GM23338 (cell line): ENCODE measurements at regions not wholly inside any gene's neighbourhood (a gene's known extent, or its start where the extent isn't known, plus 50 kb on each side); places are given as distances from the start of the nearest gene placed in this dataset.

ENCODE experiments used
- ATAC-seq: fragments of 200-7000 bp; cut with Tn5 transposase; 3 replicates; pipeline ENCODE4 v1.9.1; 2020
- DNase-seq: peaks from one replicate; pipeline ENCODE4 v3.0.0-alpha.2; 2015; ENCODE audit warnings: low spot score
- H2AFZ ChIP-seq: fragments of 200-600 bp; sonication (generic); 2 replicates; pipeline ENCODE4 v1.8.0; 2016; ENCODE audit warnings: antibody characterized with exemption, mild to moderate bottlenecking, moderate library complexity
- H3F3A ChIP-seq: fragments of 200-600 bp; sonication (generic); replicated peaks from 2 replicates; pipeline ENCODE4 v1.8.0; 2017; ENCODE audit warnings: antibody characterized with exemption, mixed run types, low read depth
- H3K27ac ChIP-seq: fragments of 200-600 bp; sonication (generic); 2 replicates; pipeline ENCODE4 v1.6.1; 2016; ENCODE audit warnings: low read depth
- H3K27me3 ChIP-seq: fragments of 200-600 bp; sonication (generic); 2 replicates; pipeline ENCODE4 v1.8.0; 2016; ENCODE audit warnings: mild to moderate bottlenecking, mixed run types, moderate library complexity; ENCODE audit not compliant: insufficient read depth
- H3K36me3 ChIP-seq: fragments of 200-600 bp; sonication (generic); 2 replicates; pipeline ENCODE4 v1.8.0; 2016; ENCODE audit warnings: mild to moderate bottlenecking; ENCODE audit not compliant: insufficient read depth
- H3K4me1 ChIP-seq: fragments of 200-600 bp; sonication (generic); 2 replicates; pipeline ENCODE4 v1.8.0; 2016; ENCODE audit warnings: mild to moderate bottlenecking, moderate library complexity; ENCODE audit not compliant: insufficient read depth
- H3K4me2 ChIP-seq: fragments of 200-600 bp; sonication (generic); 2 replicates; pipeline ENCODE4 v1.7.1; 2017; ENCODE audit warnings: mixed run types
- H3K4me3 ChIP-seq: fragments of 200-600 bp; sonication (generic); 2 replicates; pipeline ENCODE4 v1.6.1; 2016; ENCODE audit warnings: mixed run types
- H3K79me2 ChIP-seq: fragments of 200-600 bp; sonication (generic); replicated peaks from 2 replicates; pipeline ENCODE4 v1.8.0; 2017; ENCODE audit warnings: mild to moderate bottlenecking; ENCODE audit not compliant: insufficient read depth
- H3K9me2 ChIP-seq: fragments of 200-600 bp; sonication (generic); 2 replicates; pipeline ENCODE4 v1.8.0; 2017; ENCODE audit not compliant: insufficient read depth
- H4K20me1 ChIP-seq: fragments of 200-600 bp; sonication (generic); replicated peaks from 2 replicates; pipeline ENCODE4 v1.8.0; 2017; ENCODE audit warnings: mild to moderate bottlenecking; ENCODE audit not compliant: insufficient read depth
- H3K27ac Mint-ChIP-seq: 2 replicates; pipeline ENCODE4 v1.8.0; 2020; ENCODE audit warnings: inconsistent platforms, mild to moderate bottlenecking, moderate library complexity, mixed read lengths
- H3K27me3 Mint-ChIP-seq: 3 replicates; pipeline ENCODE4 v1.8.0; 2022; ENCODE audit warnings: low read depth, mild to moderate bottlenecking, moderate library complexity, mixed read lengths, inconsistent platforms; ENCODE audit not compliant: insufficient read depth, poor library complexity
- H3K36me3 Mint-ChIP-seq: 3 replicates; pipeline ENCODE4 v1.8.0; 2021; ENCODE audit warnings: low read depth, mild to moderate bottlenecking, inconsistent platforms, moderate library complexity, mixed read lengths
- H3K4me1 Mint-ChIP-seq: 3 replicates; pipeline ENCODE4 v1.8.0; 2020; ENCODE audit warnings: mild to moderate bottlenecking, inconsistent platforms, mixed read lengths
- H3K4me3 Mint-ChIP-seq: 3 replicates; pipeline ENCODE4 v1.8.0; 2021; ENCODE audit warnings: moderate library complexity, mild to moderate bottlenecking, inconsistent platforms, mixed read lengths
- H3K9me3 Mint-ChIP-seq: 3 replicates; pipeline ENCODE4 v1.8.0; 2020; ENCODE audit warnings: moderate library complexity, mild to moderate bottlenecking, inconsistent platforms, mixed read lengths
- CREB1 ChIP-seq: fragments of 250-450 bp; sonication (Bioruptor Pico); IDR thresholded peaks from 2 replicates; pipeline ENCODE4 v1.5.0; 2020; ENCODE audit warnings: low read depth, mild to moderate bottlenecking, moderate library complexity
- EZH2 ChIP-seq: fragments of 200-600 bp; sonication (generic); IDR thresholded peaks from one replicate; pipeline ENCODE4 v1.8.0; 2017; ENCODE audit warnings: antibody characterized with exemption, mild to moderate bottlenecking, low read depth; ENCODE audit not compliant: unreplicated experiment
- EZH2phosphoT487 ChIP-seq: fragments of 200-600 bp; sonication (generic); IDR thresholded peaks from one replicate; pipeline ENCODE4 v1.8.1; 2018; ENCODE audit warnings: antibody characterized with exemption; ENCODE audit not compliant: unreplicated experiment
- JUNB ChIP-seq: IDR thresholded peaks from one replicate; pipeline ENCODE4 v1.6.1; 2016; ENCODE audit warnings: antibody characterized with exemption; ENCODE audit not compliant: unreplicated experiment
- NANOG ChIP-seq: IDR thresholded peaks from 2 replicates; pipeline ENCODE4 v1.6.1; 2016; ENCODE audit warnings: antibody characterized with exemption, borderline replicate concordance
- POLR2AphosphoS5 ChIP-seq: IDR thresholded peaks from 2 replicates; pipeline ENCODE4 v1.6.1; 2016; ENCODE audit warnings: antibody characterized with exemption, low read depth
- STAT1 ChIP-seq: IDR thresholded peaks from one replicate; pipeline ENCODE4 v1.6.1; 2016; ENCODE audit warnings: antibody characterized with exemption; ENCODE audit not compliant: unreplicated experiment
- ZNF114 ChIP-seq: fragments of 250-450 bp; sonication (Bioruptor Pico); IDR thresholded peaks from 2 replicates; pipeline ENCODE4 v1.5.0; 2020; ENCODE audit warnings: mild to moderate bottlenecking, moderate library complexity
- ZNF331 ChIP-seq: fragments of 250-450 bp; sonication (Bioruptor Pico); IDR thresholded peaks from 2 replicates; pipeline ENCODE4 v1.5.0; 2020; ENCODE audit warnings: low read depth, mild to moderate bottlenecking, moderate library complexity
- TF ChIP-seq, protein P1 (sequence below): IDR thresholded peaks from 2 replicates; pipeline ENCODE4 v1.6.1; 2016; ENCODE audit warnings: antibody characterized with exemption
- TF ChIP-seq, protein P2 (sequence below): fragments of 250-450 bp; sonication (Bioruptor Pico); IDR thresholded peaks from 2 replicates; pipeline ENCODE4 v1.5.0; 2020; ENCODE audit warnings: mild to moderate bottlenecking, moderate library complexity
- TF ChIP-seq, protein P3 (sequence below): IDR thresholded peaks from one replicate; pipeline ENCODE4 v1.6.1; 2018; ENCODE audit warnings: antibody characterized with exemption; ENCODE audit not compliant: unreplicated experiment

DNA sequence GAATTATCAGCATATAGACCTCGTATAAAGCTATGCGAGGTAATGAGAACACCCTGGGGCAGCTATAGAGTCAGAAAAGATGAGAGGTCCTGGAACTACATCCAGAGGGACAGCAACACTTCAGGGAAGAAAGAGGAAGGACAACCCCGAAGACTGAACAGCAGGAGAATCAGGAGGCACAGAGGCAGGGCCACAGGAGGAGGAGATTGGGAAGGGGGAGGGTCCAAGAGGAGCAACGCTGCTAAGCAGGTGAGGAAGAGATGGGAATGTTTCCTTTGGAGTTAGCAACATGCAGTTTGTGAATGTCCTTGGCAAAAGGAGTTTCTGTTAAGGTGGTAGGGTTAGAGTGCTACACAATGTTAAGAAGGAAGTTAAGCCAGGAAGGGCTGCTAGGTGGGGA, 79.5 kb upstream of the OLIG3 start (continued):
- TF ChIP-seq, protein P1, sequence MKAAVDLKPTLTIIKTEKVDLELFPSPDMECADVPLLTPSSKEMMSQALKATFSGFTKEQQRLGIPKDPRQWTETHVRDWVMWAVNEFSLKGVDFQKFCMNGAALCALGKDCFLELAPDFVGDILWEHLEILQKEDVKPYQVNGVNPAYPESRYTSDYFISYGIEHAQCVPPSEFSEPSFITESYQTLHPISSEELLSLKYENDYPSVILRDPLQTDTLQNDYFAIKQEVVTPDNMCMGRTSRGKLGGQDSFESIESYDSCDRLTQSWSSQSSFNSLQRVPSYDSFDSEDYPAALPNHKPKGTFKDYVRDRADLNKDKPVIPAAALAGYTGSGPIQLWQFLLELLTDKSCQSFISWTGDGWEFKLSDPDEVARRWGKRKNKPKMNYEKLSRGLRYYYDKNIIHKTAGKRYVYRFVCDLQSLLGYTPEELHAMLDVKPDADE = no peak
- TF ChIP-seq STAT1 = no peak
- TF ChIP-seq JUNB = no peak
- TF ChIP-seq ZNF331 (CRISPR knock-in tag) = no peak
- TF ChIP-seq CREB1 (CRISPR knock-in tag) = no peak
- no peak for TF ChIP-seq EZH2
- TF ChIP-seq POLR2AphosphoS5 = no peak
- TF ChIP-seq ZNF114 = no peak

DNA sequence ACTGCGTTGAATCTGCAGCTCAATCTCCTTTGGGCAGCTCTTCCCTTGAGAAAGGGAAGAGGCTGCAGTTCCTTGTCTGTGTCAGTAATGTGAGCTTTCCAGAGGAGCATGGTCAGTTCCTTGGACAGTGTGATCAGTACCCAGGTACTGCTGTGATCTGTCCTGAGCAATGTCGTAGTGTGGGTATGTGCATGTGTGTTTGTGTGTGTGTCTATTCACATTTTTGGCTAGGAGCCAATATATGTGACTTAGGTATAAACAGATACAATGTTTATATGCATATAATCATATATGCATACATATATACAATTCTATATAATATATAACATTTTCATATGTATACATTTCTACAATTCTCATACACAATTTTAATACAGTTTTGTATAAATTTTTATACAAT, 85.4 kb upstream of the OLIG3 start:
- Mint-ChIP-seq H3K27me3 (no peaks in the 10 kb centered on the region), H3K9me3 (no peaks in the 10 kb centered on the region), H3K4me1 (peaks cover 14% of the 10 kb centered on the region), H3K36me3 (no peaks in the 10 kb centered on the region), H3K27ac (no peak overlapping the region; the same call in 1 of the 2 replicates), H3K4me3 (no peak overlapping the region)
- TF ChIP-seq ZNF331 (CRISPR knock-in tag) (no peak), POLR2AphosphoS5 (no peak), EZH2 (no peak), ZNF114 (no peak), STAT1 (no peak), JUNB (no peak), EZH2phosphoT487 (no peak), CREB1 (CRISPR knock-in tag) (no peak), NANOG (no peak)
- TF ChIP-seq, protein P2, sequence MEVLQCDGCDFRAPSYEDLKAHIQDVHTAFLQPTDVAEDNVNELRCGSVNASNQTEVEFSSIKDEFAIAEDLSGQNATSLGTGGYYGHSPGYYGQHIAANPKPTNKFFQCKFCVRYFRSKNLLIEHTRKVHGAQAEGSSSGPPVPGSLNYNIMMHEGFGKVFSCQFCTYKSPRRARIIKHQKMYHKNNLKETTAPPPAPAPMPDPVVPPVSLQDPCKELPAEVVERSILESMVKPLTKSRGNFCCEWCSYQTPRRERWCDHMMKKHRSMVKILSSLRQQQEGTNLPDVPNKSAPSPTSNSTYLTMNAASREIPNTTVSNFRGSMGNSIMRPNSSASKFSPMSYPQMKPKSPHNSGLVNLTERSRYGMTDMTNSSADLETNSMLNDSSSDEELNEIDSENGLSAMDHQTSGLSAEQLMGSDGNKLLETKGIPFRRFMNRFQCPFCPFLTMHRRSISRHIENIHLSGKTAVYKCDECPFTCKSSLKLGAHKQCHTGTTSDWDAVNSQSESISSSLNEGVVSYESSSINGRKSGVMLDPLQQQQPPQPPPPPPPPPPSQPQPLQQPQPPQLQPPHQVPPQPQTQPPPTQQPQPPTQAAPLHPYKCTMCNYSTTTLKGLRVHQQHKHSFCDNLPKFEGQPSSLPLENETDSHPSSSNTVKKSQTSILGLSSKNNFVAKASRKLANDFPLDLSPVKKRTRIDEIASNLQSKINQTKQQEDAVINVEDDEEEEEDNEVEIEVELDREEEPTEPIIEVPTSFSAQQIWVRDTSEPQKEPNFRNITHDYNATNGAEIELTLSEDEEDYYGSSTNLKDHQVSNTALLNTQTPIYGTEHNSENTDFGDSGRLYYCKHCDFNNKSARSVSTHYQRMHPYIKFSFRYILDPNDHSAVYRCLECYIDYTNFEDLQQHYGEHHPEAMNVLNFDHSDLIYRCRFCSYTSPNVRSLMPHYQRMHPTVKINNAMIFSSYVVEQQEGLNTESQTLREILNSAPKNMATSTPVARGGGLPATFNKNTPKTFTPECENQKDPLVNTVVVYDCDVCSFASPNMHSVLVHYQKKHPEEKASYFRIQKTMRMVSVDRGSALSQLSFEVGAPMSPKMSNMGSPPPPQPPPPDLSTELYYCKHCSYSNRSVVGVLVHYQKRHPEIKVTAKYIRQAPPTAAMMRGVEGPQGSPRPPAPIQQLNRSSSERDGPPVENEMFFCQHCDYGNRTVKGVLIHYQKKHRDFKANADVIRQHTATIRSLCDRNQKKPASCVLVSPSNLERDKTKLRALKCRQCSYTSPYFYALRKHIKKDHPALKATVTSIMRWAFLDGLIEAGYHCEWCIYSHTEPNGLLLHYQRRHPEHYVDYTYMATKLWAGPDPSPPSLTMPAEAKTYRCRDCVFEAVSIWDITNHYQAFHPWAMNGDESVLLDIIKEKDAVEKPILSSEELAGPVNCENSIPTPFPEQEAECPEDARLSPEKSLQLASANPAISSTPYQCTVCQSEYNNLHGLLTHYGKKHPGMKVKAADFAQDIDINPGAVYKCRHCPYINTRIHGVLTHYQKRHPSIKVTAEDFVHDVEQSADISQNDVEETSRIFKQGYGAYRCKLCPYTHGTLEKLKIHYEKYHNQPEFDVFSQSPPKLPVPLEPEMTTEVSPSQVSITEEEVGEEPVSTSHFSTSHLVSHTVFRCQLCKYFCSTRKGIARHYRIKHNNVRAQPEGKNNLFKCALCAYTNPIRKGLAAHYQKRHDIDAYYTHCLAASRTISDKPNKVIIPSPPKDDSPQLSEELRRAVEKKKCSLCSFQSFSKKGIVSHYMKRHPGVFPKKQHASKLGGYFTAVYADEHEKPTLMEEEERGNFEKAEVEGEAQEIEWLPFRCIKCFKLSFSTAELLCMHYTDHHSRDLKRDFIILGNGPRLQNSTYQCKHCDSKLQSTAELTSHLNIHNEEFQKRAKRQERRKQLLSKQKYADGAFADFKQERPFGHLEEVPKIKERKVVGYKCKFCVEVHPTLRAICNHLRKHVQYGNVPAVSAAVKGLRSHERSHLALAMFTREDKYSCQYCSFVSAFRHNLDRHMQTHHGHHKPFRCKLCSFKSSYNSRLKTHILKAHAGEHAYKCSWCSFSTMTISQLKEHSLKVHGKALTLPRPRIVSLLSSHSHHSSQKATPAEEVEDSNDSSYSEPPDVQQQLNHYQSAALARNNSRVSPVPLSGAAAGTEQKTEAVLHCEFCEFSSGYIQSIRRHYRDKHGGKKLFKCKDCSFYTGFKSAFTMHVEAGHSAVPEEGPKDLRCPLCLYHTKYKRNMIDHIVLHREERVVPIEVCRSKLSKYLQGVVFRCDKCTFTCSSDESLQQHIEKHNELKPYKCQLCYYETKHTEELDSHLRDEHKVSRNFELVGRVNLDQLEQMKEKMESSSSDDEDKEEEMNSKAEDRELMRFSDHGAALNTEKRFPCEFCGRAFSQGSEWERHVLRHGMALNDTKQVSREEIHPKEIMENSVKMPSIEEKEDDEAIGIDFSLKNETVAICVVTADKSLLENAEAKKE (CRISPR knock-in tag) = no peak
- TF ChIP-seq, protein P3, sequence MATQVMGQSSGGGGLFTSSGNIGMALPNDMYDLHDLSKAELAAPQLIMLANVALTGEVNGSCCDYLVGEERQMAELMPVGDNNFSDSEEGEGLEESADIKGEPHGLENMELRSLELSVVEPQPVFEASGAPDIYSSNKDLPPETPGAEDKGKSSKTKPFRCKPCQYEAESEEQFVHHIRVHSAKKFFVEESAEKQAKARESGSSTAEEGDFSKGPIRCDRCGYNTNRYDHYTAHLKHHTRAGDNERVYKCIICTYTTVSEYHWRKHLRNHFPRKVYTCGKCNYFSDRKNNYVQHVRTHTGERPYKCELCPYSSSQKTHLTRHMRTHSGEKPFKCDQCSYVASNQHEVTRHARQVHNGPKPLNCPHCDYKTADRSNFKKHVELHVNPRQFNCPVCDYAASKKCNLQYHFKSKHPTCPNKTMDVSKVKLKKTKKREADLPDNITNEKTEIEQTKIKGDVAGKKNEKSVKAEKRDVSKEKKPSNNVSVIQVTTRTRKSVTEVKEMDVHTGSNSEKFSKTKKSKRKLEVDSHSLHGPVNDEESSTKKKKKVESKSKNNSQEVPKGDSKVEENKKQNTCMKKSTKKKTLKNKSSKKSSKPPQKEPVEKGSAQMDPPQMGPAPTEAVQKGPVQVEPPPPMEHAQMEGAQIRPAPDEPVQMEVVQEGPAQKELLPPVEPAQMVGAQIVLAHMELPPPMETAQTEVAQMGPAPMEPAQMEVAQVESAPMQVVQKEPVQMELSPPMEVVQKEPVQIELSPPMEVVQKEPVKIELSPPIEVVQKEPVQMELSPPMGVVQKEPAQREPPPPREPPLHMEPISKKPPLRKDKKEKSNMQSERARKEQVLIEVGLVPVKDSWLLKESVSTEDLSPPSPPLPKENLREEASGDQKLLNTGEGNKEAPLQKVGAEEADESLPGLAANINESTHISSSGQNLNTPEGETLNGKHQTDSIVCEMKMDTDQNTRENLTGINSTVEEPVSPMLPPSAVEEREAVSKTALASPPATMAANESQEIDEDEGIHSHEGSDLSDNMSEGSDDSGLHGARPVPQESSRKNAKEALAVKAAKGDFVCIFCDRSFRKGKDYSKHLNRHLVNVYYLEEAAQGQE = no peak
- Histone ChIP-seq H3K4me2 (no peak overlapping the region), H2AFZ (no peak overlapping the region), H3K4me1 (peaks cover 16% of the 10 kb centered on the region; the same call in 1 of the 2 replicates), H3K36me3 (no peaks in the 10 kb centered on the region), H4K20me1 (no peaks in the 10 kb centered on the region), H3K4me3 (no peak overlapping the region), H3K9me2 (no peaks in the 10 kb centered on the region), H3K79me2 (no peaks in the 10 kb centered on the region), H3K27ac (no peak overlapping the region), H3K27me3 (no peaks in the 10 kb centered on the region), H3F3A (no peaks in the 10 kb centered on the region; the same call in 1 of the 2 replicates)
- DNase-seq = no peak
- ATAC-seq = no peak
